ENCODE measurements at regions not wholly inside any gene's neighbourhood (a gene's known extent, or its start where the extent isn't known, plus 50 kb on each side); places are given as distances from the start of the nearest gene placed in this dataset.

DNA sequence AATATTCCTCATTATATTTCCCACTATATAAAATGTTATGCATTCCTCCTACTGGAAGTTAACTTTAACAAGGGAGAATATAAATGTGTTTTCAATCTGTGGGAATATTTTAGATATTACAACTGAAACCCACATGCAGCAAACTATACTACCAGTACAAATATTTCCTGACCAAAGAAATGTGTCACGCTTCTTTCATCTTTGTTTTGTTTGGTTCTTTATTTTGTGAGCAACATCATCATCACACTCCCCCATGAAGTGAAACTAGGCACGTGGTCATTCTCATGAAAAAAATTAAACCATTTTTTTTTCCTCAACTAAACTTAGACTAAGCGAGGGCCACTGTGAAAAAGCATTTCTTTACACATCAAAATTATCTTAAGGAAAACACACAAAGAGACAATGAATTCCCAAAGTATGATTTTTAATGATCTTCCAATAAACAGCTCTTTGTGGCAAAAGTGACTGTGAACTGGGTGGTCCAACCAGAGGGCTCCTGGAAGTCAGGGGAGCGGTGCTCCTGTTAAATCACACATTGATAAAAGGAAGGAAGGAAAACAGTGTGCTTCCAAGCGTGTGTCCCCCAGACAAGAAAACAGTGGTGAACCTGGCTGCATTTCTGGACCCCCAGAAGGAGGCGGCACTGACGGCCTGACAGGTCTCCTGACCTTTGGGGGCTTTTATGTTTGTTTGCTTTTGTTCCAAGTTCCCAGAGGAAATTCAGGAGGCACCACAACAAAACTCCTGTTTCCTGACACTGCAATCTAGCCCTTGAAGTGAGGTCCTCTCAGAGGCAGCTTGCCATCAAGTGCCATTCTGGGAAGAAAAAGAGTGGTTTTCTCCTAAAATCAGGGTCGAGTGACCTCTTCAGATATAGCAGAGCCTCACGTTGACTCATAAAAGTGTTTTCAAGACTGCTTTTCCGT is 166.8 kb upstream of the FOXQ1 start:
- DNase-seq, result no peak

DNA sequence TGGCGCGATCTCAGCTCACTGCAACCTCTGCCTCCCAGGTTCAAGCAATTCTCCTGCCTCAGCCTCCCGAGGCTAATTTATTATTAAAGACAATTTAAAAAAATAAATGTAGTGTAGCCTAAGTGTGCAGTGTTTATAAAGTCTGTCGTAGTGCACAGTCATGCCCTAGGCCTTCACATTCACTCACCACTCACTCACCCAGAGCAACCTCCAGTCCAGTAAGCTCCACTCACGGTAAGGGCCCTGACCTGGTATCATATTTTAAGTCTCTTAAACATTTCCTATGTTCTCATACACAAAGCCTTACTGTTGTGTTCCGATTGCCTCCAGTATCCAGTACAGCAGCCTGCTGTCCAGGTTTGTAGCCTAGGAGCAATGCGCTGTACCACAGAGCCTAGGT is 168.2 kb upstream of the FOXQ1 start:
- no peak for DNase-seq

DNA sequence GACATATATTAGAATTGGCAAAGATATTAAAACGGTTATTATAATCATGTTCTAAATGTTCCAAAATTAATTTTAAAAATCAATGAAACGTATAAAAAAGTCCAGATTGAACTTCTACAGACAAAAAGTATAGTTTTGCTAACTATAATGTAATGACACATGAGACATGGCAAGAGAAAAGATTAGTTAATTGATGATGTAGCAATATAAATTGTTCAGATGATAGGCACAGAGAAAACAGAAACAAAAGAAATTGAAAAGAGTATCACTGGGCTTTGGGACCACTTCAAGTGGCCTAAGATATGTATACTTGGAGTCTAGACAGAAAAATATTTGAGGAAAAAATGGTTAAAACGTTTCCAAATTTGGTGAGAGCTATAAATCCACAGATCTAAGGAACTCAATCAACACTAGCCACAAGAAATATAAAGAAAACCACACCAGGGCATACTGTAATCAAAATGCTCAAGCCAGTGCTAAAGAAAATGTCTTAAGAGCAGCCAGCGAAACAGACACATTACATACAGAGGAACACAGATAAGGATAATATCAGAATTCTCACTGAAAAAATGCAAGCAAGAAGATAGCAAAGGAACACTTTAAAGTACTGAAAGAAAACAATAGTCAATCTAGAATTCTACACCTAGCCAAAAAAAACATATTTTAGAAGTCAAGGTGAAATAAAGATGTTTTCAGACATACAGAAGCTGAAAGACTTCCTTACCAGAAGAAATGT is 172.6 kb upstream of the FOXQ1 start:
- no peak for DNase-seq

DNA sequence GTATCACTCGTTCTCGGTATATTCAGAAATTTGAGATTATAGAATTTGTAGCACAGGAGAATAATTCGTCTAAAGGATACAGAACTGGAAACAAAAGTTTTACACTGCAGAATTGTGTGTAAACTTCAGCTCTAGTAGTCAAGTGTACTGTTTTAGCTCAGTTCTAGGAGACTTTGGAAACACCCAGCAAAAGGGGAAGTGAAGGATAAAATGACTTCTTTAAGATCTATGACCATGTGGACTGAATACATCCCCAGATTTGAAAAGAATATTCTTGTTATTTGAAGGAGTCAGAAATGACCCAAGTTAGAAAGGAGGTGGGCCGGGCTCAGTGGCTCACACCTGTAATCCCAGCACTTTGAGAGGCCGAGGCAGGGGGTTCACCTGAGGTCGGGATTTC is 174.0 kb upstream of the FOXQ1 start:
- DNase-seq, result no peak

DNA sequence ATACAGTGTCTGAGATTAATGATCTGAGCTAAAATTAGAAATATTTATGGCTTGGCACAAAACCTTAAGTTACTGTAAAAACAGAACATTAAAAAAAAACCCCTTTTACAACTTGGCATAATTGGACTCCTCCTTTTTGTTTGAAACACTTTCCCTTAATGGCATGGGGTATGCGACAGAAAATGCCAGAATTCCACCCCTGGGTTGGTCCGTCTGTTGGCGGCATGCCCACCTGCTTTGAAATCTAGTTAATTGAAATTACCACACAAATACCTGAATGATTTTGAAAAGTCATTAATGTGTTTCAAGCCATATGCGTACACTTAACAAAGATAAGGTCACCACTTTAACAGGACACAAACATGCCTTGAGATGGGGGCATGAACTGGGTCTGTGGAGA is 175.1 kb upstream of the FOXQ1 start:
- DNase-seq, result no peak

DNA sequence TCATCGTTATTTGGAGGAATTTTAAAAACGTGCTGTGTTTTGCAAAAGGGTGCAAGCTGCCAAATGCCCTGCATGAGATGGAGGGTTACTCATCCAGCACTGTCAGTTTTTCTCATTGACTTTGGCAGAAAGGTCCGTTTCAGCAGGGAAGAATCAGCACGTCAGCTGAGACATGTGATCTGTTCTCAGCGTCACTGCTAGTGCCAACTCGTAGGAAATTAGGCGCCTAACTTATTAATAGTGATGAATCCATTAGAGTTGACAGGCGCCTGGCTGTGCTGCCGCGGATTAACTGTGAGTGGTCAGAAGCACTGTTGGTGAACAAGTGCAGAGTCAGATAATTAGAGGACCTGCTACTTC is 175.5 kb upstream of the FOXQ1 start:
- no peak for DNase-seq

DNA sequence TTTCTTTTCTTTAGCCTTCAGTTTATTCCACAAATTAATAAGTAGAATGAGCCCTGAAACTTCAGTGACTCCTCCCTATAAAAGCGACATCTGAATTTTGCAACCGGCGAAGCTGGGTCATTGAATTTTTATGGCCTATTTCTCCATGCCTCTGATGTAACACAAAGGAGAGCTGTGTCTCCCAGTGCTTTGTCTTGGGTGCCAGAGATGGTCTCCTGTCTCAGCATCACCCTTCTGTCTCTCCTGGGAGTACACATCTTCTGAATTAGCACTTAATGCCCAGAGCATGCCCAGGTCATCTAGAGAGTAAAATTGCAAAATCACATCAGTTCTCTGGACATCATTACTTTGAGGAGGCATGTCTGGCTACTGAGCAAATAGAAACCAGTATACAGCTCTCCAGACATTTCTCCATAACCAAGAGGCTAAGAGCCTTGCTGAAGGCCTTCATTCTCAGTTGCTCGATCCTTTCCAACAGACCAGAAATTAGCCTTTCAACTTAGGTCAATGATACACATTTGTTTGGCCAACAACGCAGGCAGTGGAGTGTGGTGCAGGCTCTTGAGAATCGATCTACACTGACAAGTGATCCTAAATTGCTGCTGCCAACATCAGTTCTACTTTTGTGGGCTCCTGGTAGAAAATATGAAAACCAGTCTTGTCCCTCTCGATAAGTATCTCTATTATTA is 176.0 kb upstream of the FOXQ1 start:
- DNase-seq, result no peak

DNA sequence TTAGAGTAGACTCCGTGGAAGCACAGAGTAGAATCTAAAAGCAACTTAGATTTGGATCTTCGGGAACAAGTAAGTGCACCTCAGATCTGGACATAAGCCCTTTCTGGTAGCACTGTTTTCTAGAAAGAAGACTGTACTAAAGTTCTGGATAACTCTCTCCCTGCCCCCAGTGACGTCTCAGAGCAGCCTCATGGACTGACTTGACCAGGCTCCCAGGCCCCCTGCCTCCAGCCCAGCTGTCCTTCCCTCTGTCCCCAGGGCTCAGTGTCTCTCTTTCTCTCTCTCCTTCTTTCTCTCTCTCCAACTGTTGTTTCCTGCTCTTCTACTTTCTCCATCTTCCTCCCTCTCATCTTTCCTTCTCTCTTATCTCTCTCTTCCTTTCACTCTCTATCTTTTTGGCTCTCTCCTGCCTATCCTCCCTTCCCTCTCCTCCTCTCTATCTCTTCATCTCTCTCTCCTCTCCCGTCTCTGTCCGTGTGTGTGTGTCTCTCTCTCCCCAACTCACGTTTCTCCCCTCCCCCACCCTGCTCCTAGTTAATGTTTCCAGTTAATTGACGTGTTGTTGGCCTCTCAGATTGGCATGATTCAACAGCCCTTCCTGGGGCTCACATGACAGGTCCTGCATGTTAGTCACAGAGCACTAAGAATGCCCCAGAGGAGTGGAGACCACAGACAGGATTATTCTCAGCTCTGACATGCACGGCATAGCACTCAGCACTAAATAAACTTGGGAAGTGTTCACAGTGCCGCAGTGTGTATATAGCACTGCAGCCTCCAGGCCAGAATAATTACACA is 180.4 kb upstream of the FOXQ1 start:
- no peak for DNase-seq

DNA sequence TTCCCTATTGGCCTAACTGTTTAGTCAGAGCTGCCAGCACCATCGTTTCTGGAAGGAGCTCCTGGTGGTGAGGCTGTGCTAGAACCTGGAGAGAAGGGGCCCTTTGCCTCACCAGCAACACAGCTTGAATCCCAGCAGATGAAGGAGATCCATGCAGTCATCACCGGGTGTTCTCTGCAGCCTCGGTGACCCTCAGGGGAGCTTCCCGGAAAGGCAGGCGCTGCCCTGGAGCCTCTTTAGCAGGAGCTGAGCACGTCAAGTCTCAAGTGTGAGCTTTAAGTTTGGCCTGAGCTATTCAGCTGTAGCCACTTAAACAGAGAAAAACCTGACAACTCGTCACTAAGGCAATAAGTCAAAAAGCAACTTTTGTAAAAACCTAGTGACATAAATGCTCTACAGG is 181.2 kb upstream of the FOXQ1 start:
- no peak for DNase-seq

DNA sequence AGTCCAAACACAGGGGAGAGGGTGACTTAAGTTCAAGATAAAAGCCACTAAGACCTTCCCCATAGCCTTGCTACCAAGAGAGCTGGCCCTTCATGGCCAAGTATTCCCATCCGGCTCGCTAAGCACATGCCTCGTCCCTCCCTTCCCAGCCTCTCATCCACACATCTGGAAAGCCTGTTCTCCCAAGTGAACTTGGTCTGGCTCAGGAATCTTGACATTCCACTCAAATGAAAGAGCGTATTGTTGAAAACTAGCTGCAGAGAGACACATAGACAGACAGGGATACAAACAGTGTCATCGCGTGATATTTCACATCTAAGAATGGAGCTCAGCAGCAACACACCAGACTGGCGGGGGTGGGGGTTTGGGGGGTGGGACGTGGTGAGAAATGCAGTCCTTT is 182.8 kb upstream of the FOXQ1 start:
- DNase-seq, result no peak

DNA sequence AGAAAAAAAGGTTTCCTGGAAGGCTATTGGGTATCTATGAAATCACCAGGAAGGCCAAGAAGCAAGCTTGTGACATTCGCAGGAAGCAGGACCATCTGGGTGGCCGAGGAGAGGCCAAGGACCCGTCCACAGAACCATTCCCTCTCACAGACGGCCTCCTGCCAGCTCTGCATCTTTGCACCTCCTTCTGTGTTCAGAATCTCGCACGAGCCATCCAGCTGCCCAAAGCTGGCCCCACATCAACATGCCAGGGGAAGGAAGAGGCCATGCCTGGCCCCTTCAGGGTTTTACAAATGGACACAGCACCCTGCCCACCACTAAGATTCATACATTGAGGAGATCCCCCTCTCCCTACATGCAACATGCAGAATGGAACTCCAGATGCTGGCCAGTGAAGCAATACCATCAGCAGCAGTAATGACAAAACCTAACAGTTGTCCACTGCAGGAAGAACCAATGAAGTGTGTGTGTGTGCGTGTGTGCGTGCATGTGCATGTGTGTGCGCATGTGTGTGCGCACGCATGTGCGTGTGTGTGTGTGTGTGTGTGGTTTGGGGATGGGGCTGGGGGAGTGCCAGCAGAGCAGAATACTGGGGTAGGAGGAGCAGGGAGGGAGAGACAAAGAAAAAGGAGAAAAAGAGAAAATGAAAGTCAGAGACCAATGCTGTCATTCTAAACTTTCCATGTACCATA is 184.2 kb upstream of the FOXQ1 start:
- no peak for DNase-seq

DNA sequence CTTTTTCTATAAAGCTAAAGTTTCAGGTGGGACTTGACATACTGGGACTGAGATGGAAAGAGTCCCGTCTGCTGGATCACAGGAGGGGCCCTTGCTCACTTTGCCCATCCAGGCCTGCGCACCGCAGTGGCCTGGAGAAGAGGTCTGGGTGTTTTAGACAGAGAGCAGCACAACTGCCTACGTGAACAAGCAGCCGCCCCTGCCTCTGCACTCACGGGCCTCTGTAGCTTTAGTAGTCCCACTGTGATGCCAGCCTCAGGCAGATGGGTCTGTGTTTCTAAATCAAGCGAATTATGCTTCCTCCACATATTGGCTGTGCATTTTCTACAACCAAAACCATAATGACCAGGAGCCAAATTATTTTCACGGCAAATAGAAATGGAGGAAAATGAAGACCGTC is 184.8 kb upstream of the FOXQ1 start:
- DNase-seq, result no peak

DNA sequence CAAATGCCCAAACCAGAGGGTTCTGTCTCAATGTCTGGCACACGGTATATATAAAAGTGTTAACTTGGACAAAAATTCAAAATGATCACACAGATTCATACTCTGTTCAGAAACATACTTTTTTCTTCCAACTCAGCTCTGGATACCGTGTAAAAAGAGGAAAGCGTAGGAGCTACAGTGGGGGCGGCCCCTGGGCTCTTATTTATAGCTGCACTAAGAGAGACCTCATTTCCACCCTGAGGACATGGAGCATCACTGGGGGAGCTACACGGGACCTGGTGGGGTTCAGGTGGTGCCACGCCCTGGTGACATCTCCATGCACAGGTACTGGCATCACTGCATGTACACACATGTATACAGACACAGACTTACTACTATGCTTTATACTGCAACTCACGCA is 185.9 kb upstream of the FOXQ1 start:
- no peak for DNase-seq

DNA sequence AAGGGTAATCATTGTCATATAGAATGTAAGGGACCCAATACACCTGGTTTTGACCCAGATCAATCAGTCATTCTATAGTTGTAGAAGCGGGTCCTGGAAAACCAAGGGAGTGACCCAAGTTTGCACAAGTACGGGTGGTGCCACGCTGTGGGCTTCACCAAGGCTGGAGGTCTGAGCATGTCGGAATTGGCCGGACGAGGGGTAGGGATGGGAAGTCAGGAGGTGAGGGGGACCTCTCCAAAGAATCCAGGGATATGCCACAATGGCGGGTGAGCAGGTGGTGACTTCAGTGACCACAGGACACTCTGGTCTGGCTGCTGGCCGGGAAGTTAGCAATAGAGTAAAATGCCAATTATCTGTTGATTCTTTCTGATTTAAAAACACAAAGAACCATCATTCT is 186.6 kb upstream of the FOXQ1 start:
- DNase-seq, result no peak

DNA sequence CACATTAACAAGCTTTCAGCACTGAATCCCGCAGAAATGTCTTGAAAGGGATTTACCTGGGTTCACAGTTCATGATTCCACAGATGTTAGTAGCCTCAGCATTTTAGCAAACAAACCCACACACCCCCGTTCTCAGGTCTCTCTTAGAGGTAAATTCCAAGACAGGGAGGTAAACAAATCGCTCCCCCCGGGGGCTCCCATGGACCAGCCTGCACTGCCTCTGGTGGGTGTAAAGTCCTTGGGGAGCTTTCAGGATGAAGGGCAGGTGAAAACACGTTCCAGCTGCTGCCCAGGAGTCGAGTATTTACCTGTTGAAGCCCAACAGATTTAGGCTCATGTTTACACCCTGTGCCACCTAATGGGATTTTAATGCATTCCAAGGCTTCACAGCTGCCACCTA is 187.0 kb upstream of the FOXQ1 start:
- DNase-seq, result no peak

DNA sequence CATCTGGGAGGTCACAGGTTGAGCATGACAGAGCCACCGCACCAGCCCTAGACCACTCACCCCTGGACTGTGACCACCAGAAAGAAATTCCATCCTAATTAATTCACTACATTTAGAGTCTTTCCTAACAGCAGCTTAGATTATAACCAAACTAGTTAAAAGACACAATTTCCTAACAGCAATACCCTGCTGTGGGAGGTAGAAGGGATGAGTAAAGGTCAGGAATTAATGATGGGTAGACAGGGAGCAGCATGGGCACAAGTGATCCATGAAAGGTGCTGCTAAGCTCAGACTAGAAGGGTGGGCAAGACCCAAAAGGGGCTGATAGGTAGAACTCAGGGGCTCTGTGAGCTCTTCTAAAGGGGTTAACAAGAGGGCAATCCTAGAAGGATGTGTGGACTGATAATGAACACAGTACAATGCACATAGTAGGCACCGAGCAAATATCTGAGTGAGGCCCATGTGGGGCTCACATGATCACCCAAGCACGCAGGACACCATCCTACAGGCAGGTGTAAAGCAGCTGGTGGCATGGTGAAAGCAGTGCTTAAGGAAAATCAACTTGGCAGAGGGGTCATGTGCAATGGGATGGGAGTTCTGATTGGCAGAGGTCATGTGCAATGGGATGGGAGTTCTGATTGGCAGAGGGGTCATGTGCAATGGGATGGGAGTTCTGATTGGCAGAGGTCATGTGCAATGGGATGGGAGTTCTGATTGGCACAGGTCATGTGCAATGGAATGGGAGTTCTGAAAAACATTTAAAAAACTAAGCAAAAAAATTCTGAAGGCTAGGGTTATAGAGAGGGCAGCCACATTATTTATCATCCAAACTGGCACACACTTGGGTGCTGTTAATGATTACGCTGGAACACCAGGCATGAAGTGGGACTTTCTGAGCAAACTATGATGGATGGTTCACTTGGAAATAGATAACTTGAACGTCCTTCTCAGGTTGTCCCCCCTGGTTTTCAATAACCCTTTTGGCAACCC is 188.2 kb upstream of the FOXQ1 start:
- no peak for DNase-seq

DNA sequence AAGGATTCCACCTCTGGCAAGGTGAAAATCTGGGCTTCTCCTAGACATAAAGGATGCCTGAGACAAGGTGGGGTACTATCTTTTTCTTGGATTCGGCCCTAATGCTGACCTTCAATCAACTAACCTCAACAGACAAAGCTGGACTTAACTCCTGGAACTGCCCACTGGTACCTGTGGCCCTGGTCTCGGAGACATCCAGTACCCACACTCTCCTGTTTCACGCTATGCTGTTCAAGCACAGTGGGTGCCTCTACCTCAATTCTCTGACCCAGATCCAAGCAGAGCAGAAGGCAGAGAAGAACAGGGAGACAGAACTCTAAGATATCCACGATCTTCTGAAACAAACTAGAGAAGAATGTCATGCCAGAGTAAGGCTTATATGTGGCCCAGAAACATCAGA is 189.8 kb upstream of the FOXQ1 start:
- DNase-seq, result no peak

DNA sequence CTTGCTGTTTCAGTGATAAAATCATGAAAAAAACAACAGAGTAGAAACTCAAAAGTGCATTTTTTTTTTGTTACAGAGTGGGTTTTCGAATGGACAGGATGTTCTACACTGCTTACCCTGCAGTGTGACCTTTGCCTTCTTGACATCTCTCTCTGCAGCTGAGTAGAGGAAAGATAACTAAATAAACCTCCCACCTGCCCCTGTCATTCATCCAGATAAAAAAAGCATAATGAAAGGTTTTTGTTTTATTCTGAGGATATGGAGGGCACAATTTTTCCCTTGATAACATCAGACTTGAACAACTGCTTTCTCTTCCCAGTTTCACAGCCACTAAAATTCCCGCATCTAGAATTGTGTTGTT is 193.6 kb upstream of the FOXQ1 start:
- no peak for DNase-seq

DNA sequence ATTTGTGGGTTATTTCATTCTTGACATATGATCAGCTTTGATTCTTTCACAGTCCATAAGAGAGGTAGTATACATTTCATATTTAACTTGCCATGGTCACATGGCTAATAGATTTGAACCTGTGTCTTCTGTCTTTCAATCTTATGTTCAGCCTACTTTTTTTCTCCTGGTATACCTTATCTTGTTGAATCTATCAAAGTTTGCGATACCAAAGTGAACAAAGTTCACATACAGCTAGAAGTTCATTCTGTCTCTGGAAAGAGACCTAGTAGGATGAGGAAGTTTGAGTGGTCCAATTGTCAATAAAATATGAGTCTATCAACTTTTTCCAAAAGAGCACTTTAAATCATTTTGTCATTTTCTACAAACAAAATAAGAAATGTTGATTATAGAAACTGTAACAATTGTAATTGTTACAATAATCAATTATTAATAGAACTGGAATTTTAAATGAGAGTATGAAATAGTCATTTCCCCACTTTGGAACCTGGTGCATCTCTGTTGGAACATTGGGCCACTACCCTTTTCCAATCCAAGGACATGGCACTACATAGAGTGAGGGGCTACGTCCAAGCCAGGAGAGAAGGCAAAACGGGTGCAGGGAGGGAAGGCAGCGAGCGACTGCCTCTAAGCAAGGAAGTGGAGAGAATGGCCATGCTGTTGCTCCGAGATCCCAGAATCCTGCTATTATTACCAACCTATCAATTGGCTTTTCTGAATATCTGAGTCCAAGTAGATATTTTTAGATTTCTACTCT is 194.2 kb upstream of the FOXQ1 start:
- DNase-seq, result no peak

DNA sequence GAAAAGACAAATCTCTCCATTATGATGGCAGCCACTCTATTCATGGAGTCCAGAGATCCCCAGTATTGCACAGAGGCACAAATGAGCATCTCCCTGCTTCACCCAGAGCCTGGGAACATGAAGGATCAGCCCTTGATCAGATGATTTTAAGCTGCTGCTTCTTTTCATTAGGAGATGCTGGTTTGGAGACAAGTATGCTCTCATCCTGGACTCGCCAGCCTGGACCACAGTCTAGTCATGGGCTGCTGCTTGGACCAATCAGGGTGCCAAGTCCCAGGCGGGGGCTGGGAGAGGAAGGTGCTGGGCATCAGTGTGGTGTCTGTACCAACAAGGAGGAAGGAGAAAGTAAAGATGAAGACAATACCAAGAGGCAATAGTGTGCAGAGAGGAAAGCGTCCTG is 195.7 kb upstream of the FOXQ1 start:
- DNase-seq, result no peak
